GM21526 (cell line): ENCODE measurements at regions not wholly inside any gene's neighbourhood (a gene's known extent, or its start where the extent isn't known, plus 50 kb on each side); places are given as distances from the start of the nearest gene placed in this dataset.

Source experiments
- ATAC-seq: cut with Tn5 transposase; IDR thresholded peaks from one replicate; pipeline ENCODE4 v1.9.1; 2021; ENCODE audit warnings: moderate library complexity; ENCODE audit not compliant: unreplicated experiment, low FRiP score

GRCh38 chr10:131695496-131696165 is 205.2 kb upstream of the PPP2R2D start:
- ATAC-seq: no peak

- ATAC-seq: no peak
Measured at GRCh38 chr10:131697476-131698128, 203.2 kb upstream of the PPP2R2D start.

GRCh38 chr10:131698232-131698631 is 202.6 kb upstream of the PPP2R2D start:
- no peak for ATAC-seq

GRCh38 chr10:131698986-131699385 is 201.8 kb upstream of the PPP2R2D start:
- no peak for ATAC-seq

GRCh38 chr10:131700032-131700431 is 200.8 kb upstream of the PPP2R2D start:
- ATAC-seq: no peak

- ATAC-seq: no peak
Measured at GRCh38 chr10:131700506-131700905, 200.3 kb upstream of the PPP2R2D start.

GRCh38 chr10:131701131-131701947 is 199.5 kb upstream of the PPP2R2D start:
- ATAC-seq: no peak

GRCh38 chr10:131702531-131703356 is 198.1 kb upstream of the PPP2R2D start:
- no peak for ATAC-seq

- no peak for ATAC-seq
Measured at GRCh38 chr10:131703541-131703940, 197.3 kb upstream of the PPP2R2D start.

- no peak for ATAC-seq
Measured at GRCh38 chr10:131703941-131704340, 196.9 kb upstream of the PPP2R2D start.

- no peak for ATAC-seq
Measured at GRCh38 chr10:131706476-131706875, 194.3 kb upstream of the PPP2R2D start.

GRCh38 chr10:131706952-131707351 is 193.9 kb upstream of the PPP2R2D start:
- no peak for ATAC-seq

- no peak for ATAC-seq
Measured at GRCh38 chr10:131708225-131708880, 192.5 kb upstream of the PPP2R2D start.

GRCh38 chr10:131710142-131710861 is 190.5 kb upstream of the PPP2R2D start:
- ATAC-seq: no peak

- no peak for ATAC-seq
Measured at GRCh38 chr10:131722121-131722520, 178.7 kb upstream of the PPP2R2D start.

- ATAC-seq: no peak
Measured at GRCh38 chr10:131722525-131723264, 178.1 kb upstream of the PPP2R2D start.

- no peak for ATAC-seq
Measured at GRCh38 chr10:131723297-131724168, 177.3 kb upstream of the PPP2R2D start.

GRCh38 chr10:131724169-131724545 is 176.7 kb upstream of the PPP2R2D start:
- ATAC-seq: no peak
